GM12864 (cell line): ENCODE measurements at regions not wholly inside any gene's neighbourhood (a gene's known extent, or its start where the extent isn't known, plus 50 kb on each side); places are given as distances from the start of the nearest gene placed in this dataset.
"Not testable (repeated sequence)": the region's sequence is repeated elsewhere in the genome, so short reads cannot be mapped to it uniquely, and the experiment has no call there.

ENCODE experiments used
- DNase-seq: peaks from one replicate; pipeline ENCODE4 v3.0.0-alpha.2; 2011; ENCODE audit warnings: low read depth
- H3K4me3 ChIP-seq: 2 replicates; pipeline ENCODE4 v1.5.1; 2011; ENCODE audit warnings: mild to moderate bottlenecking, low read depth, low read length, control low read depth
- CTCF ChIP-seq: IDR thresholded peaks from 2 replicates; pipeline ENCODE4 v1.5.1; 2011; ENCODE audit warnings: low read depth, mild to moderate bottlenecking, moderate library complexity, low read length, control low read depth, inconsistent platforms; ENCODE audit errors: missing control alignments

GRCh38 chr13:104616990-104617389 is 1550.8 kb upstream of the SLC10A2 start:
- no peak for TF ChIP-seq CTCF
- DNase-seq, result no peak
- no peak overlapping the region for H3K4me3 ChIP-seq

GRCh38 chr13:104614361-104615145 is 1548.3 kb upstream of the SLC10A2 start:
- H3K4me3 ChIP-seq, result no peak overlapping the region
- no peak for TF ChIP-seq CTCF
- no peak for DNase-seq

- no peak for TF ChIP-seq CTCF
- H3K4me3 ChIP-seq, result no peak overlapping the region
- no peak for DNase-seq
Measured at GRCh38 chr13:104608331-104608730, 1542.1 kb upstream of the SLC10A2 start.

GRCh38 chr13:104605435-104605834 is 1539.2 kb upstream of the SLC10A2 start:
- not testable (repeated sequence) for DNase-seq, H3K4me3 ChIP-seq

GRCh38 chr13:104597546-104598180 is 1531.4 kb upstream of the SLC10A2 start:
- TF ChIP-seq CTCF, result no peak
- H3K4me3 ChIP-seq, result no peak overlapping the region
- DNase-seq, result no peak

- TF ChIP-seq CTCF, result no peak
- no peak for DNase-seq
- no peak overlapping the region for H3K4me3 ChIP-seq
Measured at GRCh38 chr13:104595511-104595910, 1529.3 kb upstream of the SLC10A2 start.

GRCh38 chr13:104594806-104595205 is 1528.6 kb upstream of the SLC10A2 start:
- no peak overlapping the region for H3K4me3 ChIP-seq
- TF ChIP-seq CTCF, result no peak
- no peak for DNase-seq
